ENCODE measurements at regions not wholly inside any gene's neighbourhood (a gene's known extent, or its start where the extent isn't known, plus 50 kb on each side); places are given as distances from the start of the nearest gene placed in this dataset.

DNA sequence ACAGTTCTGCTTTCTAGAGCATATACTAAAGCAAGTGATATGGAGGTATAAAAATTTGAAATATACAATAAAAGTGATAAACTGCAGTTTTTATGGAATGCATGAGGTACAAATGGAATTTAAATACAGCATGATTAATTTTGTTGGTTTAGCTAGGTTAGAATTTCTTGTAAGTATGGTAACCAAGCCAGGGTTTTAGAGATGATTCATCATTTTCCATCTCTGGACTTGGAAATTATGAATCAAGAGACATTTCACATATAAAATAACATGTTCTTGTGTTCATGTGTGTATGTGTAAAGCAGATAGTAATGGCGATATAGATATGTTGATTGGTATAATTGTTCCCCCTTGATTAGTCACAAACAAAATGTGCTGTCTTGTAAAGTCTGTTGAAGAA, 1219.8 kb downstream of the CDH8 start:
- H3K4me3 ChIP-seq (ENCODE audit: low read length) = no peak overlapping the region
- no peak for TF ChIP-seq EZH2phosphoT487 (IDR thresholded peaks at IDR 0.05; ENCODE audit: borderline replicate concordance, low read length)
- TF ChIP-seq, protein P1, sequence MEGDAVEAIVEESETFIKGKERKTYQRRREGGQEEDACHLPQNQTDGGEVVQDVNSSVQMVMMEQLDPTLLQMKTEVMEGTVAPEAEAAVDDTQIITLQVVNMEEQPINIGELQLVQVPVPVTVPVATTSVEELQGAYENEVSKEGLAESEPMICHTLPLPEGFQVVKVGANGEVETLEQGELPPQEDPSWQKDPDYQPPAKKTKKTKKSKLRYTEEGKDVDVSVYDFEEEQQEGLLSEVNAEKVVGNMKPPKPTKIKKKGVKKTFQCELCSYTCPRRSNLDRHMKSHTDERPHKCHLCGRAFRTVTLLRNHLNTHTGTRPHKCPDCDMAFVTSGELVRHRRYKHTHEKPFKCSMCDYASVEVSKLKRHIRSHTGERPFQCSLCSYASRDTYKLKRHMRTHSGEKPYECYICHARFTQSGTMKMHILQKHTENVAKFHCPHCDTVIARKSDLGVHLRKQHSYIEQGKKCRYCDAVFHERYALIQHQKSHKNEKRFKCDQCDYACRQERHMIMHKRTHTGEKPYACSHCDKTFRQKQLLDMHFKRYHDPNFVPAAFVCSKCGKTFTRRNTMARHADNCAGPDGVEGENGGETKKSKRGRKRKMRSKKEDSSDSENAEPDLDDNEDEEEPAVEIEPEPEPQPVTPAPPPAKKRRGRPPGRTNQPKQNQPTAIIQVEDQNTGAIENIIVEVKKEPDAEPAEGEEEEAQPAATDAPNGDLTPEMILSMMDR (IDR thresholded peaks at IDR 0.05; ENCODE audit: low read depth, low read length, poor library complexity, severe bottlenecking) = no peak
- no peaks in the 10 kb centered on the region for H3K27me3 ChIP-seq (ENCODE audit: control insufficient read depth, low read length)

DNA sequence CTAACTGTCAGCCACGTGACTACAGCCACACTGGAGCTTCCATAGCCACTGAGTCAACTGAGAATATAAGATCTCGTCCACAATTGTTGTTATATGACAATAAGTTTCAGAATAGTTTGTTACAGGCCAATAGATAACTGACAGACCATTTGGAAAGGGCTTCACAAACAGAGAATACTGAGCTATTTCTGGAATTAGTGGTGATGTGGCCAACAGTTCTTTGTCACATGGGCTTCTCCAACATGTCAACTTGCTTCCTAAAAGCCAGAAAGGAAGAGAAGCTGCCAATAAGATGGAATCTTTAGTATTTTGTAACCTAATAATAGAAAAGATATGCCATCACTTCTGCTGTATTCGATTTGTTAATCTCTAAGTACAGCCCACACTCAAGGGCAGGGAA, 1220.4 kb downstream of the CDH8 start:
- Histone ChIP-seq H3K9me3 (ENCODE audit: control insufficient read depth, insufficient read depth, low read length) (no peaks in the 10 kb centered on the region), H3K9me2 (replicated peaks; ENCODE audit: control insufficient read depth, low read length) (no peaks in the 10 kb centered on the region), H3K27ac (ENCODE audit: low read depth, low read length) (no peak overlapping the region), H4K20me1 (ENCODE audit: control insufficient read depth, insufficient read depth, low read depth, low read length) (no peaks in the 10 kb centered on the region), H3K36me3 (ENCODE audit: control insufficient read depth, low read length) (no peaks in the 10 kb centered on the region), H3F3A (ENCODE audit: control insufficient read depth, insufficient read depth) (no peaks in the 10 kb centered on the region), H3K79me2 (ENCODE audit: control insufficient read depth, low read length) (no peaks in the 10 kb centered on the region), H3K4me1 (ENCODE audit: control insufficient read depth, low read length) (no peaks in the 10 kb centered on the region), H3K4me2 (ENCODE audit: low read length) (no peak overlapping the region), H3K27me3 (ENCODE audit: control insufficient read depth, low read length) (no peaks in the 10 kb centered on the region), H3K4me3 (ENCODE audit: low read length) (no peak overlapping the region)
- TF ChIP-seq, protein P1 (IDR thresholded peaks at IDR 0.05; ENCODE audit: low read depth, low read length, poor library complexity, severe bottlenecking) = no peak
- TF ChIP-seq EZH2phosphoT487 (IDR thresholded peaks at IDR 0.05; ENCODE audit: borderline replicate concordance, low read length) = no peak

More for the DNA sequence above, 1219.8 kb downstream of the CDH8 start:
- no peaks in the 10 kb centered on the region for H3F3A ChIP-seq (ENCODE audit: control insufficient read depth, insufficient read depth)
- H3K27ac ChIP-seq (ENCODE audit: low read depth, low read length) = no peak overlapping the region
- H4K20me1 ChIP-seq (ENCODE audit: control insufficient read depth, insufficient read depth, low read depth, low read length) = no peaks in the 10 kb centered on the region
- no peak overlapping the region for H3K4me2 ChIP-seq (ENCODE audit: low read length)
- H3K36me3 ChIP-seq (ENCODE audit: control insufficient read depth, low read length) = no peaks in the 10 kb centered on the region
- H3K4me1 ChIP-seq (ENCODE audit: control insufficient read depth, low read length) = no peaks in the 10 kb centered on the region
- no peaks in the 10 kb centered on the region for H3K9me3 ChIP-seq (ENCODE audit: control insufficient read depth, insufficient read depth, low read length)
- H3K9me2 ChIP-seq (replicated peaks; ENCODE audit: control insufficient read depth, low read length) = no peaks in the 10 kb centered on the region
- no peaks in the 10 kb centered on the region for H3K79me2 ChIP-seq (ENCODE audit: control insufficient read depth, low read length)

DNA sequence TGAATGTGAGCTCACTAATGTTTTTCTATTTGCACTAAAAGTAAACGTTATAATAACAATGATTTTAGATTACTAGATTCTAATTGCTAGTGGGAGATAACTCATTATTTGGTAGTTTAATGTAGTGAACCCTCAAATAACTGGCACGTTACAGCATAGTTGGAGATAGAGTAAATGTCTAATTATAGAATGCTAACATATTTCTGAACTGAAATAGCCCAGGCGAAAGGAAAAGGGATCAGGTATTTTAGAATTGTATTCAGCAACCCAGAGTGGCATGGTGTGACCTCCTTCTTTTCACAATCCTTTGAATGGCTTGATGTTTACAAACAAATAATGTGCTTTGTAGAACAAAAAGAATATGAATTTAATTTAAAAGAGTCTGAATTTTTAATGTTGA, 1221.2 kb downstream of the CDH8 start:
- H3K79me2 ChIP-seq (ENCODE audit: control insufficient read depth, low read length) = no peaks in the 10 kb centered on the region
- no peaks in the 10 kb centered on the region for H3F3A ChIP-seq (ENCODE audit: control insufficient read depth, insufficient read depth)
- H3K27me3 ChIP-seq (ENCODE audit: control insufficient read depth, low read length) = no peaks in the 10 kb centered on the region
- H3K4me3 ChIP-seq (ENCODE audit: low read length) = no peak overlapping the region
- no peak overlapping the region for H3K4me2 ChIP-seq (ENCODE audit: low read length)
- TF ChIP-seq, protein P1 (IDR thresholded peaks at IDR 0.05; ENCODE audit: low read depth, low read length, poor library complexity, severe bottlenecking) = no peak
- no peak for TF ChIP-seq EZH2phosphoT487 (IDR thresholded peaks at IDR 0.05; ENCODE audit: borderline replicate concordance, low read length)
- no peak overlapping the region for H3K27ac ChIP-seq (ENCODE audit: low read depth, low read length)
- H3K4me1 ChIP-seq (ENCODE audit: control insufficient read depth, low read length) = no peaks in the 10 kb centered on the region
- no peaks in the 10 kb centered on the region for H3K36me3 ChIP-seq (ENCODE audit: control insufficient read depth, low read length)
- no peaks in the 10 kb centered on the region for H3K9me3 ChIP-seq (ENCODE audit: control insufficient read depth, insufficient read depth, low read length)
- H4K20me1 ChIP-seq (ENCODE audit: control insufficient read depth, insufficient read depth, low read depth, low read length) = no peaks in the 10 kb centered on the region
- no peaks in the 10 kb centered on the region for H3K9me2 ChIP-seq (replicated peaks; ENCODE audit: control insufficient read depth, low read length)

DNA sequence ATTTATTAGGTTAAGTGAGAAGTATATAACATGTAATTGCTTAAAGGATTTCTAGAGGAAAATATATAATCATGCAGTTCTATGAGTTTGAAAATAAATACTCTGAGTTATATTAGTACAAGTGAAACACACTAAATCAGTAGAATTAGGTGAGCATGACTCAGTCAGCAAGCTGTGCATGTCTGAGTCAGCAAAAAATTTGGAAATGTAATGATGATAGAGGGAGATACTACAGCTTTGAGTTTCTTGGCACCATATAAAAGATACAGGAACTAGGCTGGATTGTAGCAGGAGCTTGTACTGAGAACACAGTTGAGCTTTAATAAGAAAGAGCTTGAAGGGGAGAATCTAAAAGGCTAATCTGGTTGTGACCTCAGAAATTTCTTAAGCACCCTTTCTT, 1224.6 kb downstream of the CDH8 start:
- TF ChIP-seq EZH2phosphoT487 (IDR thresholded peaks at IDR 0.05; ENCODE audit: borderline replicate concordance, low read length) = no peak
- TF ChIP-seq, protein P1 (IDR thresholded peaks at IDR 0.05; ENCODE audit: low read depth, low read length, poor library complexity, severe bottlenecking) = no peak
- no peaks in the 10 kb centered on the region for H3K9me2 ChIP-seq (replicated peaks; ENCODE audit: control insufficient read depth, low read length)
- no peaks in the 10 kb centered on the region for H3K27me3 ChIP-seq (ENCODE audit: control insufficient read depth, low read length)
- no peaks in the 10 kb centered on the region for H3F3A ChIP-seq (ENCODE audit: control insufficient read depth, insufficient read depth)
- H3K36me3 ChIP-seq (ENCODE audit: control insufficient read depth, low read length) = no peaks in the 10 kb centered on the region
- no peaks in the 10 kb centered on the region for H4K20me1 ChIP-seq (ENCODE audit: control insufficient read depth, insufficient read depth, low read depth, low read length)
- no peaks in the 10 kb centered on the region for H3K79me2 ChIP-seq (ENCODE audit: control insufficient read depth, low read length)
- no peak overlapping the region for H3K4me2 ChIP-seq (ENCODE audit: low read length)
- H3K4me3 ChIP-seq (ENCODE audit: low read length) = no peak overlapping the region
- H3K9me3 ChIP-seq (ENCODE audit: control insufficient read depth, insufficient read depth, low read length) = no peaks in the 10 kb centered on the region
- no peak overlapping the region for H3K27ac ChIP-seq (ENCODE audit: low read depth, low read length)
- H3K4me1 ChIP-seq (ENCODE audit: control insufficient read depth, low read length) = no peaks in the 10 kb centered on the region

All from DOHH2 (cell line).